Neural cell (in vitro differentiated cells): ENCODE measurements at regions not wholly inside any gene's neighbourhood (a gene's known extent, or its start where the extent isn't known, plus 50 kb on each side); places are given as distances from the start of the nearest gene placed in this dataset.

Experiments used
- H2AFZ ChIP-seq: fragments of 200-600, 300-800 bp; sonication (generic), shearing (Covaris generic); 2 replicates; pipeline ENCODE4 v1.6.0; 2014; ENCODE audit warnings: low read depth, mild to moderate bottlenecking, antibody characterized with exemption, low read length, moderate library complexity
- H3F3A ChIP-seq: fragments of 200-600 bp; shearing (Covaris generic); 2 replicates; pipeline ENCODE4 v1.6.1; 2016; ENCODE audit warnings: mild to moderate bottlenecking, moderate library complexity, mixed read lengths, antibody characterized with exemption, low read length; ENCODE audit not compliant: insufficient read depth, poor library complexity, severe bottlenecking
- H3K27ac ChIP-seq: fragments of 200-600, 300-800 bp; sonication (generic), shearing (Covaris generic); 2 replicates; pipeline ENCODE4 v1.5.1; 2014; ENCODE audit warnings: mild to moderate bottlenecking, low read length, moderate library complexity
- H3K27me3 ChIP-seq: fragments of 300-800, 200-600 bp; sonication (generic), shearing (Covaris generic); 2 replicates; pipeline ENCODE4 v1.6.0; 2014; ENCODE audit warnings: mild to moderate bottlenecking, low read depth, low read length, moderate library complexity; ENCODE audit not compliant: insufficient read depth
- H3K36me3 ChIP-seq: fragments of 300-800, 200-600 bp; sonication (generic), shearing (Covaris generic); 2 replicates; pipeline ENCODE4 v1.5.1; 2014; ENCODE audit warnings: mild to moderate bottlenecking, antibody characterized with exemption, low read length, moderate library complexity; ENCODE audit not compliant: insufficient read depth
- H3K4me2 ChIP-seq: fragments of 300-800, 200-600 bp; sonication (generic), shearing (Covaris generic); 2 replicates; pipeline ENCODE4 v1.6.0; 2014; ENCODE audit warnings: mild to moderate bottlenecking, low read length
- H3K4me3 ChIP-seq: fragments of 300-800, 200-600 bp; sonication (generic), shearing (Covaris generic); 2 replicates; pipeline ENCODE4 v1.5.1; 2014; ENCODE audit warnings: mild to moderate bottlenecking, low read length, moderate library complexity
- H3K79me2 ChIP-seq: fragments of 200-600 bp; shearing (Covaris generic); replicated peaks from 2 replicates; pipeline ENCODE4 v1.6.0; 2014; ENCODE audit warnings: mild to moderate bottlenecking, low read length, moderate library complexity; ENCODE audit not compliant: insufficient read depth
- H3K9ac ChIP-seq: fragments of 300-800, 200-600 bp; sonication (generic), shearing (Covaris generic); 2 replicates; pipeline ENCODE4 v1.6.1; 2016; ENCODE audit warnings: mild to moderate bottlenecking, low read length, mixed read lengths
- H3K9me2 ChIP-seq: fragments of 200-600 bp; shearing (Covaris generic); 2 replicates; pipeline ENCODE4 v1.6.1; 2016; ENCODE audit warnings: mild to moderate bottlenecking, low read length, mixed read lengths; ENCODE audit not compliant: insufficient read depth
- H3K9me3 ChIP-seq: fragments of 200-600, 300-800 bp; sonication (generic), shearing (Covaris generic); 2 replicates; pipeline ENCODE4 v1.6.1; 2016; ENCODE audit warnings: mild to moderate bottlenecking, mixed run types, low read length, moderate library complexity, mixed read lengths
- H4K20me1 ChIP-seq: fragments of 200-600 bp; shearing (Covaris generic); 2 replicates; pipeline ENCODE4 v1.6.1; 2016; ENCODE audit warnings: mild to moderate bottlenecking, mixed run types; ENCODE audit not compliant: insufficient read depth
- EP300 ChIP-seq: fragments of 450-650 bp; conservative IDR thresholded peaks from 2 replicates; pipeline ENCODE4 v1.6.1; 2014; ENCODE audit warnings: antibody characterized with exemption, mild to moderate bottlenecking, moderate library complexity; ENCODE audit not compliant: poor library complexity, severe bottlenecking
- EZH2 ChIP-seq: fragments of 200-600, 300-800 bp; shearing (Covaris generic), sonication (generic); IDR thresholded peaks from 2 replicates; pipeline ENCODE4 v1.6.1; 2014; ENCODE audit warnings: antibody characterized with exemption, low read length, borderline replicate concordance, mild to moderate bottlenecking; ENCODE audit not compliant: insufficient read depth, poor library complexity, severe bottlenecking
- MXI1 ChIP-seq: fragments of 450-650 bp; conservative IDR thresholded peaks from 2 replicates; pipeline ENCODE4 v1.6.1; 2014; ENCODE audit warnings: antibody characterized with exemption, mild to moderate bottlenecking; ENCODE audit not compliant: poor library complexity, severe bottlenecking
- POLR2AphosphoS5 ChIP-seq: IDR thresholded peaks from 2 replicates; pipeline ENCODE4 v1.6.1; 2012
- RAD21 ChIP-seq: fragments of 450-650 bp; conservative IDR thresholded peaks from 2 replicates; pipeline ENCODE4 v1.6.1; 2014; ENCODE audit warnings: antibody characterized with exemption, mild to moderate bottlenecking, moderate library complexity
- SMC3 ChIP-seq: fragments of 450-650 bp; conservative IDR thresholded peaks from 2 replicates; pipeline ENCODE4 v1.6.1; 2014; ENCODE audit warnings: antibody characterized with exemption, mild to moderate bottlenecking, moderate library complexity; ENCODE audit not compliant: poor library complexity
- TAF1 ChIP-seq: IDR thresholded peaks from 2 replicates; pipeline ENCODE4 v1.6.1; 2012; ENCODE audit warnings: low read depth
- TF ChIP-seq, protein P1 (sequence below): IDR thresholded peaks from 2 replicates; pipeline ENCODE4 v1.6.1; 2012; ENCODE audit warnings: borderline replicate concordance
- TF ChIP-seq, protein P2 (sequence below): fragments of 450-650 bp; IDR thresholded peaks from 2 replicates; pipeline ENCODE4 v1.5.1; 2014; ENCODE audit warnings: antibody characterized with exemption, mild to moderate bottlenecking, moderate library complexity; ENCODE audit not compliant: poor library complexity, severe bottlenecking

DNA sequence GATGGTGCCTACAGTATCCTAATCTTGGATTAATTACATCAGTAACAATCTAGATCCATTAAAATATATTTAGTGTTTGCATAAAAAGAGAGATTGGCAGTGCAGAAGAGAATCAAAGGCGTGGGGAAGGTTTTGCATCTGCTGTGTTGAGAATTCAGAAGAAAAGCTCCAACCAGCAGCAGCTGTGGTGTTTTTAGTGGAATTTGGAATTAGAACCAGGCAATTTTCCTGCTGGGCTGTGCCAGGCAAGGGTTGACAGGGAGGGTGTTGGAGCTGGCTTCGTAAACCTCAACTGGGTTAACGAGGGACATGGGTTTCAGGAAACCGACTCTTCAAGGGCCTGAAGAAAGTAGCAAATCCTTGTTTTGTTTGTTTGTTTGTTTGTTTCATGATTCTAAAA lies 107.8 kb upstream of the WSCD1 start:
- no peaks in the 10 kb centered on the region for H3K9me2 ChIP-seq
- no peak overlapping the region for H2AFZ ChIP-seq
- no peak overlapping the region for H3K4me3 ChIP-seq
- no peaks in the 10 kb centered on the region for H3F3A ChIP-seq
- no peaks in the 10 kb centered on the region for H3K36me3 ChIP-seq
- no peaks in the 10 kb centered on the region for H3K79me2 ChIP-seq
- H4K20me1 ChIP-seq = no peaks in the 10 kb centered on the region
- no peak overlapping the region for H3K27ac ChIP-seq
- H3K9me3 ChIP-seq = no peaks in the 10 kb centered on the region
- H3K9ac ChIP-seq = no peak overlapping the region
- no peak overlapping the region for H3K4me2 ChIP-seq
- TF ChIP-seq RAD21 = no peak
- no peak for TF ChIP-seq POLR2AphosphoS5
- no peak for TF ChIP-seq EZH2
- no peak for TF ChIP-seq TAF1
- TF ChIP-seq, protein P1, sequence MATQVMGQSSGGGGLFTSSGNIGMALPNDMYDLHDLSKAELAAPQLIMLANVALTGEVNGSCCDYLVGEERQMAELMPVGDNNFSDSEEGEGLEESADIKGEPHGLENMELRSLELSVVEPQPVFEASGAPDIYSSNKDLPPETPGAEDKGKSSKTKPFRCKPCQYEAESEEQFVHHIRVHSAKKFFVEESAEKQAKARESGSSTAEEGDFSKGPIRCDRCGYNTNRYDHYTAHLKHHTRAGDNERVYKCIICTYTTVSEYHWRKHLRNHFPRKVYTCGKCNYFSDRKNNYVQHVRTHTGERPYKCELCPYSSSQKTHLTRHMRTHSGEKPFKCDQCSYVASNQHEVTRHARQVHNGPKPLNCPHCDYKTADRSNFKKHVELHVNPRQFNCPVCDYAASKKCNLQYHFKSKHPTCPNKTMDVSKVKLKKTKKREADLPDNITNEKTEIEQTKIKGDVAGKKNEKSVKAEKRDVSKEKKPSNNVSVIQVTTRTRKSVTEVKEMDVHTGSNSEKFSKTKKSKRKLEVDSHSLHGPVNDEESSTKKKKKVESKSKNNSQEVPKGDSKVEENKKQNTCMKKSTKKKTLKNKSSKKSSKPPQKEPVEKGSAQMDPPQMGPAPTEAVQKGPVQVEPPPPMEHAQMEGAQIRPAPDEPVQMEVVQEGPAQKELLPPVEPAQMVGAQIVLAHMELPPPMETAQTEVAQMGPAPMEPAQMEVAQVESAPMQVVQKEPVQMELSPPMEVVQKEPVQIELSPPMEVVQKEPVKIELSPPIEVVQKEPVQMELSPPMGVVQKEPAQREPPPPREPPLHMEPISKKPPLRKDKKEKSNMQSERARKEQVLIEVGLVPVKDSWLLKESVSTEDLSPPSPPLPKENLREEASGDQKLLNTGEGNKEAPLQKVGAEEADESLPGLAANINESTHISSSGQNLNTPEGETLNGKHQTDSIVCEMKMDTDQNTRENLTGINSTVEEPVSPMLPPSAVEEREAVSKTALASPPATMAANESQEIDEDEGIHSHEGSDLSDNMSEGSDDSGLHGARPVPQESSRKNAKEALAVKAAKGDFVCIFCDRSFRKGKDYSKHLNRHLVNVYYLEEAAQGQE = no peak
- TF ChIP-seq MXI1 = no peak
- TF ChIP-seq, protein P2, sequence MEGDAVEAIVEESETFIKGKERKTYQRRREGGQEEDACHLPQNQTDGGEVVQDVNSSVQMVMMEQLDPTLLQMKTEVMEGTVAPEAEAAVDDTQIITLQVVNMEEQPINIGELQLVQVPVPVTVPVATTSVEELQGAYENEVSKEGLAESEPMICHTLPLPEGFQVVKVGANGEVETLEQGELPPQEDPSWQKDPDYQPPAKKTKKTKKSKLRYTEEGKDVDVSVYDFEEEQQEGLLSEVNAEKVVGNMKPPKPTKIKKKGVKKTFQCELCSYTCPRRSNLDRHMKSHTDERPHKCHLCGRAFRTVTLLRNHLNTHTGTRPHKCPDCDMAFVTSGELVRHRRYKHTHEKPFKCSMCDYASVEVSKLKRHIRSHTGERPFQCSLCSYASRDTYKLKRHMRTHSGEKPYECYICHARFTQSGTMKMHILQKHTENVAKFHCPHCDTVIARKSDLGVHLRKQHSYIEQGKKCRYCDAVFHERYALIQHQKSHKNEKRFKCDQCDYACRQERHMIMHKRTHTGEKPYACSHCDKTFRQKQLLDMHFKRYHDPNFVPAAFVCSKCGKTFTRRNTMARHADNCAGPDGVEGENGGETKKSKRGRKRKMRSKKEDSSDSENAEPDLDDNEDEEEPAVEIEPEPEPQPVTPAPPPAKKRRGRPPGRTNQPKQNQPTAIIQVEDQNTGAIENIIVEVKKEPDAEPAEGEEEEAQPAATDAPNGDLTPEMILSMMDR = no peak
- TF ChIP-seq SMC3 = no peak
- no peak for TF ChIP-seq EP300
- H3K27me3 ChIP-seq = no peaks in the 10 kb centered on the region

DNA sequence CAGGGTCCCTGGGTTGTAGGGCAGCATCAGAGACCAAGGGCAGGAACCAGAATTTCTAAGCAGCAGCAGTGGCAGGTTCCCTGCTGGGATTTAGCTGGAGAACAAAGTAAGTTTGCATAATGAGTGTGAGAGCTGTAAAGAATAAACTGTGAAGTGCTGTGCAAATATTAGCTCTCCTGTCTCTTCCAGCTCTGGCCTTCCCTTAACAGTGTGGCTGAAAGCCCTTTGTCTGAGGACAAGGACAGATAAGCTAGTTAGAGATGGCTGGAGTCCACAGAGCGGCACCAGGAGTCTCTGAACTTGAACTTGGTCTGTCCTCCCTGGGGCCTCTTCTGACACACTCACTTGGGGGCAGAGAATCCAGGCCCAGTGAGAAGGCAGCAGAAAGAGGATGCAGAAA lies 98.2 kb upstream of the WSCD1 start:
- TF ChIP-seq, protein P1 = no peak
- no peak for TF ChIP-seq MXI1
- no peaks in the 10 kb centered on the region for H3F3A ChIP-seq
- H3K36me3 ChIP-seq = no peaks in the 10 kb centered on the region
- no peak overlapping the region for H2AFZ ChIP-seq
- H3K4me2 ChIP-seq = no peak overlapping the region
- H3K9me2 ChIP-seq = no peaks in the 10 kb centered on the region
- H3K27me3 ChIP-seq = no peaks in the 10 kb centered on the region
- no peaks in the 10 kb centered on the region for H3K9me3 ChIP-seq
- H3K4me3 ChIP-seq = no peak overlapping the region
- no peak overlapping the region for H3K27ac ChIP-seq
- no peak overlapping the region for H3K9ac ChIP-seq
- no peaks in the 10 kb centered on the region for H3K79me2 ChIP-seq
- no peaks in the 10 kb centered on the region for H4K20me1 ChIP-seq
